H7 (cell line): ENCODE measurements at regions not wholly inside any gene's neighbourhood (a gene's known extent, or its start where the extent isn't known, plus 50 kb on each side); places are given as distances from the start of the nearest gene placed in this dataset.

ENCODE experiments used
- DNase-seq: peaks from one replicate; pipeline ENCODE4 v3.0.0; 2012
- H3K27me3 ChIP-seq: 2 replicates; pipeline ENCODE4 v1.6.0; 2011; ENCODE audit warnings: mild to moderate bottlenecking, low read length; ENCODE audit not compliant: control insufficient read depth, insufficient read depth
- H3K36me3 ChIP-seq: replicated peaks from 2 replicates; pipeline ENCODE4 v1.5.1; 2011; ENCODE audit warnings: low read length; ENCODE audit not compliant: control insufficient read depth, insufficient read depth
- H3K4me3 ChIP-seq: 2 replicates; pipeline ENCODE4 v1.5.1; 2011; ENCODE audit warnings: low read depth, mild to moderate bottlenecking, control low read depth, low read length, moderate library complexity; ENCODE audit not compliant: insufficient read depth

DNA sequence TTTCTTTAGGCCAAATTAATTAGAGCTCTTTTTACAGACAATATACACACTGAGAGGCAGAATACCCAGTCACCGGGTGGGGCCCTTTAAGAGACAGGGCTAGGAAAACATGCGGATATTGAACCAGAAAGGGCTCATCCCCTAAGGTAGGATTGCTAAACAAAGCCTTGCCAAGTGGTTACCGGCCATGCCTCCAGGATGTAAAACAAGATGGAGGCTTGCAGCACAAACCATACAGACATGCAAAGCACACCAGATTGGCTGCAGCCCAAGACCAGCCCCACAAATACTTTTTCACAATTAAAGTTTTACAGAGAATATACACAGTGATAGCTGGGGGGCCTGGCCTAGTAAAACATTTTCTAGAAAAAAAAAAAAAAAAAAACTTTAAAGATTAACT lies 210.0 kb downstream of the KLHL4 start:
- Histone ChIP-seq H3K27me3 (no peaks in the 10 kb centered on the region), H3K36me3 (no peaks in the 10 kb centered on the region), H3K4me3 (no peak overlapping the region; the same call in 1 of the 2 replicates)
- DNase-seq: no peak

DNA sequence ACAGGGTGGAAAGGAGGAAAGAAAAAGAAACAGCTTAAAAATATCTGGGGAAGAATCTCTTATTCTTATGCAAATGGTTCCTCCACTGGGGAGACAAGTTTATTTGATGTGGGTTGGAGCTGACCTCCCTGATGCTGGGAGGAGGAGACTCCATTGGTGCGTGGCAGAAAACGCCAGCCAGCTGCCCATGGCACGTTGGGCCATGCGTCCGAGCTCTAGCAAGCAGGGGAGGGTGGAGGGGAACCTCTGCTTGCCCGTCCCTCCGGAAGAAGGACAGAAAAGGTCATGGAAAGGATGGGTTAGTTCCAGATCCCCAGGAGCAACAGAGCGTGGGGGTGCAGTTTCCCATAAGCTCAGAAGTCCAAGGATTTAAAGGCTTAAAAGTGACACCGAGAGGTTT lies 210.4 kb downstream of the KLHL4 start:
- Histone ChIP-seq H3K4me3 (peak overlapping the region; percentile 21; the same call in 1 of the 2 replicates), H3K27me3 (no peaks in the 10 kb centered on the region), H3K36me3 (no peaks in the 10 kb centered on the region)
- no peak for DNase-seq

DNA sequence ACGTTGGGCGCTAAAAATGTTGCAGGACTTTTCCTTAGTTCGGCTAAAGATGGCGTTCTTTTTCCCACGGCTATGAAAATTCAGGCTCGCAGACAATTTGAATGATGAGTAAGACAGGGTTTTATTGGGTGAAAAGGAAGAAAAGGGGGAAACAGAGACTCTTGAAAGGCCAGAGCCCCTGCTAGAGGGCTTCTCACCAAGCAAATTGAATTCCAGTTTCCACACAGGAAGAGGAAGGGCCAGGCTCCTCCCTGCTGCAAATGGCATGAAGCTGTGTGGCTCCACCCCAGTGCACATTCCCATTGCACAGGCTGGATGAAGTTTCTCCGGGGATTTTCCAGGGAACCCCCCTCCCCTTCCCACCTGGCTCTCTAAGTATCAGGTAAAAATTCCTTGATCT lies 210.9 kb downstream of the KLHL4 start:
- DNase-seq: no peak

DNA sequence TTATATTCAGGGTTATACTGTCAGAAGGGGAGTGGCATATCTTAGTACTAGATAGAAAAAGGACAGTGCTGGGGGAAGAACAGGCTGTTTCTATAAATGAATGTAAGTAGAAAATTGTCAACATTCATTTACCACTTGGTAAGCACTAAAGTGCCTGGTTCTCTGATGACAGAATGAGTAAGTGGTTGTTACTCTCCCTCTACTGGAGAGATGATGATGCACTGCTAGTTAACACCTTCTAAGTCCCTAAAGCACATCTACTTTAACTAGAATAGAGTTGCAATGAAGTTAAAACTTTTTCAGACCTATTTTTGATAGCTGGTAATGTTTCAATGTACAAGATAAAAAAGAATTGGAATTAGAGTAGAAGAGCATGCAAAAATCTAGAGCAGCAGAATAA lies 214.5 kb downstream of the KLHL4 start:
- no peaks in the 10 kb centered on the region for H3K27me3 ChIP-seq
- no peaks in the 10 kb centered on the region for H3K36me3 ChIP-seq
- peak; percentile 20 for DNase-seq
- H3K4me3 ChIP-seq: no peak overlapping the region

More for the DNA sequence above, 210.9 kb downstream of the KLHL4 start:
- H3K36me3 ChIP-seq: no peaks in the 10 kb centered on the region
- H3K4me3 ChIP-seq: peak overlapping the region; percentile 21; the same call in 1 of the 2 replicates
- no peaks in the 10 kb centered on the region for H3K27me3 ChIP-seq

DNA sequence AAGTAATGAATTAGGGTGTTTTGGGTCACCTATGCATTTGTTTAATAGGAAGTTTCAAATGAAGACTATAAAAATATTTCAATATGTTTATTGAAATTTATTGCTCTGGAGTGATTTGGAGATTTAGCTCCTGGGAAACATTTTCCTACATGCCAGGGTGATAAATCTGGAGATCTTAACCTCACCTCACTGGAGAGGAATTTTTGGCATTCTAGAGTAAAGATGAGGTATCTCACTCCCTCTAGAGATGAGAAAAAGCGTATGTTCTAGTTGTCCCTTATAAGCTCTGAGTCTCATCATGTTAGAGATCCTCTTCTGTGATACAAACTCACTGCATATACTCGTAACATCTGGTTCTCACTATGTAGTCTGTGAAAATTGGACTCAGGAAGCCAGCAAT lies 219.0 kb downstream of the KLHL4 start:
- H3K36me3 ChIP-seq: no peaks in the 10 kb centered on the region

DNA sequence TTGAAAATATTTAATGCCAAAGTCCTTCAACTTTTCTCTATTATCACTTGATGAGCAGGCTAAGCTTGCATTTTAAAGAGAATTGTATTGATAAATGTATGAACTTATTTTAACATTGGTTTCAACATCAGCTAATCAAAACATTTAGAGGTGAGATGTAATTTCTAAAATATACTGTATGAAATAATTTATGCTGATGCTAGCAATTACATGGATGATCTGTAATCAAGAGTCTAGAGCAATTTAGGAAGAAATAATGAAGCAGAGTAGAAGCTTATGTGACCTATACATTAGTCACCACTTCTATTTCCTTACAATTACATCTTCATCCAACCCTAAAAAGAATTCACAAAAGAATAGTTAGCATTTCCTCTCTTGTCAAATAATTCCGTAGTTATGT lies 226.8 kb downstream of the KLHL4 start:
- no peak overlapping the region for H3K4me3 ChIP-seq
- no peaks in the 10 kb centered on the region for H3K27me3 ChIP-seq
- no peak for DNase-seq
- H3K36me3 ChIP-seq: no peaks in the 10 kb centered on the region

More for the DNA sequence above, 219.0 kb downstream of the KLHL4 start:
- Histone ChIP-seq H3K4me3 (no peak overlapping the region), H3K27me3 (no peaks in the 10 kb centered on the region)
- no peak for DNase-seq

DNA sequence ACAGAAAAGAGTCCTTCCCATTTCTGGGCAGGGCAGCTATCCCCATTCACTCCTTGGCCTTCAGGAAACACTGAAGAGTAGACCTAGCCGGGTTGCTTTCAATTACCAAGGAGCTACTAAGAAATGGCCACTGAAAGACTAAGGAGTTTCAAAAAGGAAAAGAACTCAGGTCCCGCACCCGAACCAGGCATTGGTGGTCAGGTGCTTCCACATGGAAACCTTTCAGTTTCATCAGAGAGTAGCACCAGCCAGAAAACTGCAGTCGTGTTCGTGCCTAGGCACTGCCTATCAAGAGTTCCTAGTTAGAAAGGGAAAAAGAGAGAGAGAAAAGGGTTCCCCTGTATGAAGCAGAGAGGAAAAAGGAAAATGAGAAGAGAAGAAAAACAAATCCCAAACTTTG lies 237.9 kb downstream of the KLHL4 start:
- DNase-seq: no peak
- Histone ChIP-seq H3K27me3 (no peaks in the 10 kb centered on the region), H3K36me3 (no peaks in the 10 kb centered on the region; the same call in 1 of the 2 replicates), H3K4me3 (no peak overlapping the region)

DNA sequence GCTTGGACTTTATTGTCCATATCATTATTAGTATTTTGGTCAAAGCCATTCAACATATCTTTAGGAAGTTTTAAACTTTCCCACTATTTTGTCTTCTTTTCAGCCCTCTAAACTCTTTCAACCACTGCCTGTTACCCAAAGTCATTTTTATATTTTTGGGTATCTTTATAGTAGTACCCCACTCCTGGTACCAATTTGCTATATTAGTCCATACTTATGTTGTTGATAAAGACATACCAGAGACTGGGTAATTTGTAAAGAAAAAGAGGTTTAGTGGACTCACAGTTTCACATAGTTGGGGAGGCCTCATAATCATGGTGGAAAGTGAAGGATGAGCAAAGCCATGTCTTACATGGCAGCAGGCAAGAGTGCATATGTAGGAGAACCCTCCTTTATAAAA lies 271.4 kb downstream of the KLHL4 start:
- Histone ChIP-seq H3K36me3 (no peaks in the 10 kb centered on the region), H3K4me3 (no peak overlapping the region), H3K27me3 (no peaks in the 10 kb centered on the region)
- no peak for DNase-seq

DNA sequence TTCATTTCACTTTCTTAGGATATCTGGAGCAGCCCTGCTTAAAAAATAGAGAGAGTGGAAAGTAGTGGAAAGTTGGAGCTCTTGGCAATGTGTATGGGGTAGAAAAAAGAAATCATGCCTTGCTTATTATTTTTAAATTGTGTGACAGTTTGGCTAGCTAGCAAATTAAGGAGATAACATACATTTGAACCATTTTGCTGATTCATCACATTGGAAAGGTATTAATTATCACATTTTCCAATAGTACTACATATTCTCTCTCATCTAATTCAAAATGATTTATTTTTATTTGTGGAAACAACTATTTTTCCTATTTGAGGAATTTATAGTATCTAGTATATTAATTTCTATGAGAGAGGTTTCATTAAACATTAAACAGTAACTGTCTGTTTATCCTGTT lies 280.4 kb downstream of the KLHL4 start:
- H3K27me3 ChIP-seq: no peaks in the 10 kb centered on the region
- DNase-seq: no peak
- H3K36me3 ChIP-seq: no peaks in the 10 kb centered on the region
- no peak overlapping the region for H3K4me3 ChIP-seq

DNA sequence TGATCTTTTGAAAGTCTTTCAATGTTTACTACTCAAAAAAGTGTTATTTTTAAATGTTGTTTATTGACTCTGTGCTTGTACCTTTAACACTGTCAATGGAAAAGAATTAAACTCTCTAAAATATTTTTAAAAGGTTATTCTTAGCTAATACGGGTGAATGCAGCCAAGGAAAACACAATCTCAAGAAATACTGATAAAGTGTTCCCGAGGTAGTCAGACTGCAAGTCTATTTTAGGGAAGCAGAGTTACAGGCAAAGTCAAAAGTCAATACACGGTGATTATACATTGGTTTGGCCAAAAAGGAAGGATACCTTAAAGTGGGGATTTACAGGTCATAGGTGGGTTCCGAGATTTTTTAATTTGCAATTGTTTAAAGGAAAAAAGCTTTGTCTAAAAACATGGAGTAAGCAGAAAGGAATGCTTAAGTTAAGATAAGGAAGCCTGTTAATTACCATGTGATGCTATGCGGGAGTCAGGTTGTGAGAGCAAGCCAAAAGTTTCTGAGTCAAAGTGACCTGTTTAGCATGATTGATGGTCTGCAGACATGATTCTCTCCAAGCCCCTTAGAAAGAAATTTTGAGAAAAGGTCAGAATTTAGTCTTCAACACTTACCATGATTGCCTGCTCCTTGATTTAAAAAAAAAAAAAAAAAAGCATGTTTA lies 288.4 kb downstream of the KLHL4 start:
- no peak for DNase-seq
- H3K27me3 ChIP-seq: no peaks in the 10 kb centered on the region
- H3K36me3 ChIP-seq: no peaks in the 10 kb centered on the region
- H3K4me3 ChIP-seq: no peak overlapping the region

DNA sequence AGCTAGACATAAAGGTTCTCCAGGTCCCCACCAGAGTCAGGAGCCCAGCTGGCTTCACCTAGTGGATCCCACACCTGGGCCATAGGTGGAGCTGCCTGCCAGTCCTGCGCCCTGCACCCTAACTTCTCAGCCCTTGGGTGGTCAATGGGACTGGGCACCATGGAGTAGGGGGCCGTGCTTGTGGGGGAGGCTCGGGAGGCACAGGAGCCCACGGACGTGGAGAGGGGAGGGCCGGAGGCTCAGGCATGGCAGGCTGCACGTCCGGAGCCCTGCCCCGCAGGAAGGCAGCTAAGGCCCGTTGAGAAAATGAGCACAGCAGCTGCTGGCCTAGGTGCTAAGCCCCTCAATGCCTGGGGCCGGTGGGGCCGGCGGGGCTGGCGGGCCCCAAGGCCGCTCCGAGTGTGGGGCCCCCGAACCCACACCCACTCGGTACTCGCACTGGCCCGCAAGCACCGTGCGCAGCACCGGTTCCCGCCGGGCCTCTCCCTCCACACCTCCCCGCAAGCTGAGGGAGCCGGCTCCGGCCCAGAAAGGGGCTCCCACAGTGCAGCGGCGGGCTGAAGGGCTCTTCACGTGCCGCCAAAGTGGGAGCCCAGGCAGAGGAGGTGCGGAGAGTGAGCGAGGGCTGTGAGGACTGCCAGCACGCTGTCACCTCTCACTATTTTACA lies 291.1 kb downstream of the KLHL4 start:
- Histone ChIP-seq H3K4me3 (no peak overlapping the region), H3K36me3 (no peaks in the 10 kb centered on the region), H3K27me3 (no peaks in the 10 kb centered on the region)
- no peak for DNase-seq

DNA sequence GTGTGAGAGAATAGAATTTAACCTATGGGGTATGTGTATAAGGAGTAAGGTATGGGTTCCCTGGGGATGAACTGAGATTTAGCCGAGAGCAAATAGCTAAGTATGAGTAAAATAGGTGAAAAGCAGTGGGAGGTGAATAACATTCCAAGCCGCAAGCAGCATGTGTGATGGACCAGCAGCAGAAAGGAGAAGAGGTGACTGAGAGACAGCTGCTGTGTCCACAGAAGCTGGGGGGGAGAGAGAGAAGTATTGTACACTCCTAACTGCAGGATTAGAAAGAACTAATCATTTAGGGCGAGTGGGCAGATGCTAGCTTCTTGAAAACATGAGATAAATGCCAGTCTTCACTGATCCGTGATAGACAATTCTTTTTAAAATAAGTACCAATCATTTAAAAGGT lies 296.0 kb downstream of the KLHL4 start:
- Histone ChIP-seq H3K4me3 (no peak overlapping the region), H3K27me3 (no peaks in the 10 kb centered on the region; the same call in 1 of the 2 replicates), H3K36me3 (no peaks in the 10 kb centered on the region)
- no peak for DNase-seq

DNA sequence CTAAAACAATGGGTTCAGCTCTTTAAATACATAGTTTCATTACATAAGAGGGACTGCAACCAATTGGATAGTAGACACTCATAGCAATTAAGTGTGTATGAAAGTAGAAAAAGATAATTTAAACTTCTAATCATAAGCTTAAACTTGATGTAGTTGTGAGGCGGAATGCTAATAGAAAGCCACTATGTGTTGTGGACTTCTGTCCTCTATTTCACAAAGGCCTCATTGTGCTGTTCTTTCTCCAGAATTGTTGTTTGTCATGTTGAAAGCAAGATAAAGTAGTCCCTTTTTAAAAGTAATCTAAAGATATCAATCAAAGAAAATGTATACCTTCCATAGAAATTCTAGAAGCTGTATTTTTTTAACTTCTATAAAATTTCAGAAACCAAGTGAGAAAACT lies 329.4 kb downstream of the KLHL4 start:
- no peak for DNase-seq
- no peaks in the 10 kb centered on the region for H3K36me3 ChIP-seq

DNA sequence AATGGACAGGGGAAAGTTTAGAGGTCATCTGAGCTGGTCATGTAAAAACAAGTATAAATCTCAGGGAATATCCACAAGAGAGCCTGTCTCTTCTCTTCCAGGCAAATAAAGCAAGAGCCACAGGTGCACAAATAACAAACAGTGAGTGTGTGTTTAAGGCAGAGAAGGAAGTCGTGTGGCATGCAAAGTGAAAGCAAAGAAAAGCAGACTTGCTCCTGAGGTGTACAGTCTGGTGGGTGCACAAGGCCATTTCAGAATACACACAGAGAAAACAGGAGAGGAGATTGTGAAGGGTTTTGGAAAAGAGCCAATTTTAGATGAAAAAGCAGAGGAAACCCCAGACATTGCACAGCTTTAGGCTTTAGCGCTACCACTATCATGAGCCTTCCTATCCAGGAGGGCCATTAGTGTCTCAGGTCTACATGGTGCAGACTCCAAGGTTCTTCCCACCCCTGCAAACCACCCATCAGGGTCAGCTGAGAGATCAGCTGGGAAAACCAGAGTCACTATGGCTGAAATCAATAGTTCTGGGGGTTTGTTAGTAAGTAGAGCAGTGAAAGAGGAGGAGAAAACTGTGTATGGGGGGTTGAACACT lies 355.8 kb downstream of the KLHL4 start:
- Histone ChIP-seq H3K36me3 (no peaks in the 10 kb centered on the region), H3K27me3 (no peaks in the 10 kb centered on the region), H3K4me3 (no peak overlapping the region)
- no peak for DNase-seq

More for the DNA sequence above, 329.4 kb downstream of the KLHL4 start:
- Histone ChIP-seq H3K27me3 (no peaks in the 10 kb centered on the region), H3K4me3 (no peak overlapping the region)

DNA sequence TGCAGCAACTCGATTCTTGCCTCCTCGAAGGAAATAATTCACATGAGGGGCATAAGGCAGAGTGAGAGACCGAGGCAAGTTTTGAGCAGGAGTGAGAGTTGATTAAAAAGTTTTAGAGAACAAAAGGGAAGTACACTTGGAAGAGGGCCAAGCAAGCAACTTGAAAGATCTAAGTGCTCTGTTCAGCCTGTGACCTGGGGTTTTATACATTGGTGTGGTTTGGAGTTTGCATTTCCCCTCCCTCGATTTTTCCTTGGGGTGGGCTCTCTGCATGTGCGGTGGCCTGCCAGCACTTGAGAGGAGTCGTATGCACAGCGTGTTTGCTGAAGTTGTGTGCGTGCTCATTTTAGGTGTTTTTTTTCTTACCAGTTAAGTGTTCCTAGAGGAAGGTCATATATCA lies 356.4 kb downstream of the KLHL4 start:
- Histone ChIP-seq H3K27me3 (no peaks in the 10 kb centered on the region), H3K36me3 (no peaks in the 10 kb centered on the region), H3K4me3 (no peak overlapping the region)
- DNase-seq: no peak
